ENCODE measurements at regions not wholly inside any gene's neighbourhood (a gene's known extent, or its start where the extent isn't known, plus 50 kb on each side); places are given as distances from the start of the nearest gene placed in this dataset.

DNA sequence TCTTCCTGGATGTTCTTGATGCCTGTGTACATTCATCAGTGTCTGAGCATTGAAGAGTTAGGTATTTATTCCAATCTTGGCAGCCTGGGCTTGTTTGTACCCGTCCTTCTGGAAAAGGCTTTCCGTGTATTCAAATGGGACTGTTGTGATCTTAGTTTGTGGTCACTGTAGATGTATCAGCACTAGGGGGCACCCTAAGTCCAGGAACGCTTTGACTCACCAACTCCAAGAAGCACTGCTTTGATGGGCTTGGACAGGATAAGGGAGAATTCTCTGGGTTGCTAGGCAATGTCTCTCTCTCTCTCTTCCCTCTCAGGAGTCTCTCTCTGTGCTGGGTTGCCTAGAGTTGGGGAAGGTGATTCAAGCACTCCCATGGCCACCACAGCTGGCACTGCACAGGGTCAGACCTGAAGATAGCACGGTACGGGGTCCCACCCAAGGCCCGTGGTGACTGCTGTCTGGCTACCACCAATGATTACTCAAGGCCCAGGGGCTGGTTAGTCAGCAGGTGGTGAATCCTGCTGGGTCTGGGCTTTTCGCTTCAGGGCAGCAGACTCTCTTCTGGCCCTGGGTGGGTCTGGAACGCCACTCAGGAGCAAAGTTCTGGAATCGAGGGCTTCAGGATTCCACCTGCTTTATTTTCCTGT lies 211.1 kb upstream of the RGS6 start:
- H3F3A ChIP-seq (ENCODE audit: insufficient read depth, low read depth): peaks cover 8% of the 10 kb centered on the region
- no peak overlapping the region for H3K4me3 ChIP-seq
- H3K27ac ChIP-seq: no peak overlapping the region
- no peaks in the 10 kb centered on the region for H3K27me3 ChIP-seq (ENCODE audit: insufficient read depth, low read depth)
- intact Hi-C loops (cut with micrococcal nuclease; ENCODE audit: unreplicated experiment): no loop called here
- H3K9me3 ChIP-seq (ENCODE audit: insufficient read depth, low read depth): no peaks in the 10 kb centered on the region
- ChIA-PET POLR2A (ENCODE audit: unreplicated experiment) (no interaction called here), CTCF (no interaction called here)
- no peaks in the 10 kb centered on the region for H3K4me1 ChIP-seq (replicated peaks; ENCODE audit: insufficient read depth)
- BruUV-seq (replicated peaks): no TSS peak
- H3K4me2 ChIP-seq: no peak overlapping the region
- TF ChIP-seq EZH2 (IDR thresholded peaks at IDR 0.05; ENCODE audit: low read depth): no peak
- TF ChIP-seq, protein P1, sequence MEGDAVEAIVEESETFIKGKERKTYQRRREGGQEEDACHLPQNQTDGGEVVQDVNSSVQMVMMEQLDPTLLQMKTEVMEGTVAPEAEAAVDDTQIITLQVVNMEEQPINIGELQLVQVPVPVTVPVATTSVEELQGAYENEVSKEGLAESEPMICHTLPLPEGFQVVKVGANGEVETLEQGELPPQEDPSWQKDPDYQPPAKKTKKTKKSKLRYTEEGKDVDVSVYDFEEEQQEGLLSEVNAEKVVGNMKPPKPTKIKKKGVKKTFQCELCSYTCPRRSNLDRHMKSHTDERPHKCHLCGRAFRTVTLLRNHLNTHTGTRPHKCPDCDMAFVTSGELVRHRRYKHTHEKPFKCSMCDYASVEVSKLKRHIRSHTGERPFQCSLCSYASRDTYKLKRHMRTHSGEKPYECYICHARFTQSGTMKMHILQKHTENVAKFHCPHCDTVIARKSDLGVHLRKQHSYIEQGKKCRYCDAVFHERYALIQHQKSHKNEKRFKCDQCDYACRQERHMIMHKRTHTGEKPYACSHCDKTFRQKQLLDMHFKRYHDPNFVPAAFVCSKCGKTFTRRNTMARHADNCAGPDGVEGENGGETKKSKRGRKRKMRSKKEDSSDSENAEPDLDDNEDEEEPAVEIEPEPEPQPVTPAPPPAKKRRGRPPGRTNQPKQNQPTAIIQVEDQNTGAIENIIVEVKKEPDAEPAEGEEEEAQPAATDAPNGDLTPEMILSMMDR (conservative IDR thresholded peaks at IDR 0.05): peak; percentile 62
- H4K20me1 ChIP-seq (ENCODE audit: insufficient read depth): peaks cover 8% of the 10 kb centered on the region; the same call in 1 of the 2 replicates
- no peak overlapping the region for H2AFZ ChIP-seq
- H3K9me2 ChIP-seq (ENCODE audit: insufficient read depth): no peaks in the 10 kb centered on the region
- H3K79me2 ChIP-seq (ENCODE audit: low read depth): no peaks in the 10 kb centered on the region
- peak in 1 of 2 experiments; percentile 7 for DNase-seq
- 0 out of 2 replicates have a peak, but pooled peaks cover 22% of the 10 kb centered on the region for H3K36me3 ChIP-seq (ENCODE audit: low read depth)

DNA sequence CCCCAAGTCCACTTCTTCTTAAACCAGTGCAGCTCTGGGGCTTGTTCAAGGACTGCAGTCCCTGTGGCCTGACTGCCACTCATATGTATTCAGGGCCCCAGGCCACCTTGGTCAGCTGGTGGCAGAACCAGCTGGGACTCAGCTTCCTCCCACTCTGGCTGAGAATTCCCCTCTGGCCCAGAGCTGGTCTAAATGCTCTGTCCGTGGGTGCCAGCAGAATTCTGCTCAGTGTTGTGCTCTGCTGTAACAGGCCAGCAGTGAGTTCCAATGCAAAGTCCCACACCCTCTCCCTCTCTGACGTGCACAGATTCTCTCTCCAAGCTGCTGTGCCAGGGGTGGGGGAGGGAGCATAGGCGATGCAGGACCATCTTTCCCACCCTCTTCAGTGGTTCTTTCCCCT lies 210.4 kb upstream of the RGS6 start:
- Histone ChIP-seq H3K36me3 (ENCODE audit: low read depth) (0 out of 2 replicates have a peak, but pooled peaks cover 22% of the 10 kb centered on the region), H3K27me3 (ENCODE audit: insufficient read depth, low read depth) (no peaks in the 10 kb centered on the region), H3K4me2 (no peak overlapping the region), H3K4me3 (no peak overlapping the region), H2AFZ (no peak overlapping the region), H3K4me1 (replicated peaks; ENCODE audit: insufficient read depth) (no peaks in the 10 kb centered on the region), H3K9me2 (ENCODE audit: insufficient read depth) (no peaks in the 10 kb centered on the region), H3K79me2 (ENCODE audit: low read depth) (no peaks in the 10 kb centered on the region), H3K27ac (no peak overlapping the region), H3K9me3 (ENCODE audit: insufficient read depth, low read depth) (no peaks in the 10 kb centered on the region), H4K20me1 (ENCODE audit: insufficient read depth) (peaks cover 8% of the 10 kb centered on the region; the same call in 1 of the 2 replicates), H3F3A (ENCODE audit: insufficient read depth, low read depth) (peaks cover 8% of the 10 kb centered on the region)
- CTCF ChIA-PET: no interaction called here
- no peak for DNase-seq
- TF ChIP-seq EZH2 (IDR thresholded peaks at IDR 0.05; ENCODE audit: low read depth): no peak
- TF ChIP-seq, protein P1 (conservative IDR thresholded peaks at IDR 0.05): no peak
- intact Hi-C loops (cut with micrococcal nuclease; ENCODE audit: unreplicated experiment): no loop called here
- POLR2A ChIA-PET (ENCODE audit: unreplicated experiment): no interaction called here
- no TSS peak for BruUV-seq (replicated peaks)

DNA sequence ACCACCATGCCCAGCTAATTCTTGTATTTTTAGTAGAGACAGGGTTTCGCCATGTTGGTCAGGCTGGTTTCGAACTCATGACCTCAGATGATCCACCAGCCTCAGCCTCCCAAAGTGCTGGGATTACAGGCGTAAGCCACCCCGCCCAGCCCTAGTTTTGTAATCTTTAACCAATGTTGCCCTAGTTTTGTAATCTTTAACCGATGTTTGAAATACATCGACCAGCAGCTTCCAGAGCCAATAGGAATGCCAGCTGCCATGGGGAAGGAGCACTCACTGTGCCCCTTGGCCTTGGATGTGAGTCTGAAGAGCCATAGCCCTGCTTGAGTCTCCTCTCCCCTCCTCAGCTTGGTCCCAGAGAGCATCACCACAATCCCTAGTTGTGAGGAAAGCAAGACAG lies 209.3 kb upstream of the RGS6 start:
- no peaks in the 10 kb centered on the region for H3K4me1 ChIP-seq (replicated peaks; ENCODE audit: insufficient read depth)
- no peaks in the 10 kb centered on the region for H3K9me3 ChIP-seq (ENCODE audit: insufficient read depth, low read depth)
- H2AFZ ChIP-seq: no peak overlapping the region
- no peak overlapping the region for H3K27ac ChIP-seq
- H4K20me1 ChIP-seq (ENCODE audit: insufficient read depth): peaks cover 8% of the 10 kb centered on the region; the same call in 1 of the 2 replicates
- no peaks in the 10 kb centered on the region for H3K27me3 ChIP-seq (ENCODE audit: insufficient read depth, low read depth)
- peaks cover 8% of the 10 kb centered on the region for H3F3A ChIP-seq (ENCODE audit: insufficient read depth, low read depth)
- DNase-seq: no peak
- intact Hi-C loops (cut with micrococcal nuclease; ENCODE audit: unreplicated experiment): no loop called here
- BruUV-seq (replicated peaks): no TSS peak
- H3K4me3 ChIP-seq: no peak overlapping the region
- H3K36me3 ChIP-seq (ENCODE audit: low read depth): peaks cover 22% of the 10 kb centered on the region; the same call in 1 of the 2 replicates
- POLR2A ChIA-PET (ENCODE audit: unreplicated experiment): no interaction called here
- no peaks in the 10 kb centered on the region for H3K79me2 ChIP-seq (ENCODE audit: low read depth)
- TF ChIP-seq EZH2 (IDR thresholded peaks at IDR 0.05; ENCODE audit: low read depth): no peak
- TF ChIP-seq, protein P1 (conservative IDR thresholded peaks at IDR 0.05): no peak
- H3K4me2 ChIP-seq: no peak overlapping the region
- no peaks in the 10 kb centered on the region for H3K9me2 ChIP-seq (ENCODE audit: insufficient read depth)
- CTCF ChIA-PET: no interaction called here

Measured in PC-9 (cell line).